ENCODE measurements at regions not wholly inside any gene's neighbourhood (a gene's known extent, or its start where the extent isn't known, plus 50 kb on each side); places are given as distances from the start of the nearest gene placed in this dataset.

DNA sequence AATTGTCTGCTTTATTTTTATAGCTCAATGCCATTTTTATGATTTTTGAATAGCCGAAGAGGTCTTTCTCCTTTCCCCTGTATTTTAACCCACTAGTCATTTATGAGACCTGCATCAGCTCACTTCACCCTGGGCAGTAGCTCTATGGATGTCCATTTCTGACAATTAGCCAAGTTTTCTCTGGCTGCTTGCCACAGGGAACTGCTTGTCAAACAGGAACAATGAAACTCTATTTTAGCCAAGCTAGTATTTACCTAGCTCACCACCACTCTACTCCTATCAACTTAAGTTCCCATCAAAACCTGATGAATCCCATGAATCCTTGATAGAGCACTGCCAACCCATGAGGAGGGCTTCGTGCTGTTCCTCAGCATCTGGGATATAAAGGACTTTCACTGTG is 406.7 kb downstream of the RWDD3 start:
- Histone ChIP-seq H3K9ac (ENCODE audit: low read length) (no peak overlapping the region), H3K79me2 (ENCODE audit: insufficient read depth, low read length) (no peaks in the 10 kb centered on the region), H3K4me3 (ENCODE audit: insufficient read depth, low read depth, low read length) (no peak overlapping the region), H4K20me1 (ENCODE audit: insufficient read depth, low read length) (no peaks in the 10 kb centered on the region), H3K27me3 (ENCODE audit: insufficient read depth, low read length) (no peaks in the 10 kb centered on the region), H3K27ac (ENCODE audit: low read depth, low read length) (no peak overlapping the region), H3K9me3 (ENCODE audit: insufficient read depth, low read depth, low read length) (no peaks in the 10 kb centered on the region), H3K36me3 (ENCODE audit: insufficient read depth, low read length) (no peaks in the 10 kb centered on the region), H3K4me1 (ENCODE audit: insufficient read depth, low read length) (no peaks in the 10 kb centered on the region), H3K4me2 (ENCODE audit: low read length) (no peak overlapping the region), H2AFZ (ENCODE audit: low read depth, low read length) (no peak overlapping the region)
- TF ChIP-seq, protein P1, sequence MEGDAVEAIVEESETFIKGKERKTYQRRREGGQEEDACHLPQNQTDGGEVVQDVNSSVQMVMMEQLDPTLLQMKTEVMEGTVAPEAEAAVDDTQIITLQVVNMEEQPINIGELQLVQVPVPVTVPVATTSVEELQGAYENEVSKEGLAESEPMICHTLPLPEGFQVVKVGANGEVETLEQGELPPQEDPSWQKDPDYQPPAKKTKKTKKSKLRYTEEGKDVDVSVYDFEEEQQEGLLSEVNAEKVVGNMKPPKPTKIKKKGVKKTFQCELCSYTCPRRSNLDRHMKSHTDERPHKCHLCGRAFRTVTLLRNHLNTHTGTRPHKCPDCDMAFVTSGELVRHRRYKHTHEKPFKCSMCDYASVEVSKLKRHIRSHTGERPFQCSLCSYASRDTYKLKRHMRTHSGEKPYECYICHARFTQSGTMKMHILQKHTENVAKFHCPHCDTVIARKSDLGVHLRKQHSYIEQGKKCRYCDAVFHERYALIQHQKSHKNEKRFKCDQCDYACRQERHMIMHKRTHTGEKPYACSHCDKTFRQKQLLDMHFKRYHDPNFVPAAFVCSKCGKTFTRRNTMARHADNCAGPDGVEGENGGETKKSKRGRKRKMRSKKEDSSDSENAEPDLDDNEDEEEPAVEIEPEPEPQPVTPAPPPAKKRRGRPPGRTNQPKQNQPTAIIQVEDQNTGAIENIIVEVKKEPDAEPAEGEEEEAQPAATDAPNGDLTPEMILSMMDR (IDR thresholded peaks at IDR 0.05; ENCODE audit: insufficient read depth, low read depth, low read length) = no peak
- no peak for TF ChIP-seq EZH2 (IDR thresholded peaks at IDR 0.05; ENCODE audit: insufficient read depth, low read length)
- H3K9me3 Mint-ChIP-seq (ENCODE audit: unreplicated experiment) = peaks cover 1% of the 10 kb centered on the region
- H3K36me3 Mint-ChIP-seq (ENCODE audit: low read depth, unreplicated experiment) = no peaks in the 10 kb centered on the region
- H3K4me1 Mint-ChIP-seq (ENCODE audit: low read depth, unreplicated experiment) = no peaks in the 10 kb centered on the region
- H3K4me3 Mint-ChIP-seq (ENCODE audit: unreplicated experiment) = no peak overlapping the region
- DNase-seq (ENCODE audit: low read depth) (no peak), FAIRE-seq (no peak)
- H3K27ac Mint-ChIP-seq (ENCODE audit: unreplicated experiment) = no peak overlapping the region
- H3K27me3 Mint-ChIP-seq (ENCODE audit: low read depth, unreplicated experiment) = no peaks in the 10 kb centered on the region

DNA sequence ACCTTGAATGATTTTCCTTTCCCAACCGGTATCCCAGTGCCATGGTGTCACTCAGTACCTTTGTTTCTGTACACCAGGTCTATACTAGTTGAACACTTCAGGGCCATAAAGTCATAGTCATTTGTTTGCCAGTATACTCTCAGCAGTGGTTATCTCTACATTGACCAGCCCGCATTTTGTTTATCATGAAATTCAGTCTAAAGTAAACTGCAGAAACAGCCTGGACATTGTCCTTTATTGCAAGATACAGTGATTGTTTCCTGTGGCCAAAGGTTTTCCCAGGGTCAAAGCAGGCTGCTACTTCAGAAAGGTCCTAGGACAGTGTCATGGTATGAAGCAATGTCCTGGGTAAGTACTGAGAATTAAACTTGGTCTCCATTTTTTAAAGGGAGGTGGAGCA is 407.4 kb downstream of the RWDD3 start:
- no peaks in the 10 kb centered on the region for H3K27me3 ChIP-seq (ENCODE audit: insufficient read depth, low read length)
- H3K4me2 ChIP-seq (ENCODE audit: low read length) = no peak overlapping the region
- H3K36me3 ChIP-seq (ENCODE audit: insufficient read depth, low read length) = no peaks in the 10 kb centered on the region
- no peak overlapping the region for H3K4me3 ChIP-seq (ENCODE audit: insufficient read depth, low read depth, low read length)
- no peak for TF ChIP-seq EZH2 (IDR thresholded peaks at IDR 0.05; ENCODE audit: insufficient read depth, low read length)
- TF ChIP-seq, protein P1 (IDR thresholded peaks at IDR 0.05; ENCODE audit: insufficient read depth, low read depth, low read length) = no peak
- H2AFZ ChIP-seq (ENCODE audit: low read depth, low read length) = no peak overlapping the region
- no peak overlapping the region for H3K27ac ChIP-seq (ENCODE audit: low read depth, low read length)
- H3K9me3 ChIP-seq (ENCODE audit: insufficient read depth, low read depth, low read length) = no peaks in the 10 kb centered on the region
- no peak overlapping the region for H3K9ac ChIP-seq (ENCODE audit: low read length)
- H3K27ac Mint-ChIP-seq (ENCODE audit: unreplicated experiment) = no peak overlapping the region
- no peaks in the 10 kb centered on the region for H3K4me1 Mint-ChIP-seq (ENCODE audit: low read depth, unreplicated experiment)
- no peaks in the 10 kb centered on the region for H3K79me2 ChIP-seq (ENCODE audit: insufficient read depth, low read length)
- no peak overlapping the region for H3K4me3 Mint-ChIP-seq (ENCODE audit: unreplicated experiment)
- FAIRE-seq (no peak), DNase-seq (ENCODE audit: low read depth) (no peak)
- no peaks in the 10 kb centered on the region for H3K27me3 Mint-ChIP-seq (ENCODE audit: low read depth, unreplicated experiment)
- no peaks in the 10 kb centered on the region for H3K4me1 ChIP-seq (ENCODE audit: insufficient read depth, low read length)
- no peaks in the 10 kb centered on the region for H3K36me3 Mint-ChIP-seq (ENCODE audit: low read depth, unreplicated experiment)
- no peaks in the 10 kb centered on the region for H4K20me1 ChIP-seq (ENCODE audit: insufficient read depth, low read length)
- peaks cover 1% of the 10 kb centered on the region for H3K9me3 Mint-ChIP-seq (ENCODE audit: unreplicated experiment)

DNA sequence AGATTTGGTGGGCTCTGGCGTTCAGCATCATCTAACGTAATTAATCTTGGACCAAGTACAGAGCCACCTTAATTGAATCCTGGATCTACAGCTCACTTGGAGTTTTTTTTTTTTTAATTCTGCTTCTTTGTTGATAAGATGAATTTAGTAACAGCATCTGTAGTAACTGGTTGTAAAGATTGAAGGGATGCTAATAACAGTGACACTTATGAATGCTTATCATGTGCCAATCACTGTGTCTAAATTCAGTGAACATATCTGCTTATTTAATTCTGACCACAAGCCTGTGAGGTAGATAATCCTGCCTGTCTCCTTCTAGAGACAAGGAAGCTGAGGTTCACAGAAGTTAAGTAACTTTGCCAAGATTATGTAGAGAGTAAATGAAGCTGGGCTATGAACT is 408.0 kb downstream of the RWDD3 start:
- Histone ChIP-seq H3K9me3 (ENCODE audit: insufficient read depth, low read depth, low read length) (no peaks in the 10 kb centered on the region), H3K9ac (ENCODE audit: low read length) (no peak overlapping the region), H3K27me3 (ENCODE audit: insufficient read depth, low read length) (no peaks in the 10 kb centered on the region), H3K4me2 (ENCODE audit: low read length) (no peak overlapping the region), H3K4me3 (ENCODE audit: insufficient read depth, low read depth, low read length) (no peak overlapping the region), H3K79me2 (ENCODE audit: insufficient read depth, low read length) (no peaks in the 10 kb centered on the region), H3K4me1 (ENCODE audit: insufficient read depth, low read length) (no peaks in the 10 kb centered on the region), H4K20me1 (ENCODE audit: insufficient read depth, low read length) (no peaks in the 10 kb centered on the region), H2AFZ (ENCODE audit: low read depth, low read length) (no peak overlapping the region), H3K36me3 (ENCODE audit: insufficient read depth, low read length) (no peaks in the 10 kb centered on the region), H3K27ac (ENCODE audit: low read depth, low read length) (no peak overlapping the region)
- DNase-seq (ENCODE audit: low read depth) = no peak
- no peak for FAIRE-seq
- Mint-ChIP-seq H3K36me3 (ENCODE audit: low read depth, unreplicated experiment) (no peaks in the 10 kb centered on the region), H3K27ac (ENCODE audit: unreplicated experiment) (no peak overlapping the region), H3K27me3 (ENCODE audit: low read depth, unreplicated experiment) (no peaks in the 10 kb centered on the region), H3K4me1 (ENCODE audit: low read depth, unreplicated experiment) (no peaks in the 10 kb centered on the region), H3K4me3 (ENCODE audit: unreplicated experiment) (no peak overlapping the region), H3K9me3 (ENCODE audit: unreplicated experiment) (peaks cover 1% of the 10 kb centered on the region)
- no peak for TF ChIP-seq EZH2 (IDR thresholded peaks at IDR 0.05; ENCODE audit: insufficient read depth, low read length)
- TF ChIP-seq, protein P1 (IDR thresholded peaks at IDR 0.05; ENCODE audit: insufficient read depth, low read depth, low read length) = no peak

Measured in astrocyte (in vitro differentiated cells and primary cell).